ENCODE measurements at regions not wholly inside any gene's neighbourhood (a gene's known extent, or its start where the extent isn't known, plus 50 kb on each side); places are given as distances from the start of the nearest gene placed in this dataset.

DNA sequence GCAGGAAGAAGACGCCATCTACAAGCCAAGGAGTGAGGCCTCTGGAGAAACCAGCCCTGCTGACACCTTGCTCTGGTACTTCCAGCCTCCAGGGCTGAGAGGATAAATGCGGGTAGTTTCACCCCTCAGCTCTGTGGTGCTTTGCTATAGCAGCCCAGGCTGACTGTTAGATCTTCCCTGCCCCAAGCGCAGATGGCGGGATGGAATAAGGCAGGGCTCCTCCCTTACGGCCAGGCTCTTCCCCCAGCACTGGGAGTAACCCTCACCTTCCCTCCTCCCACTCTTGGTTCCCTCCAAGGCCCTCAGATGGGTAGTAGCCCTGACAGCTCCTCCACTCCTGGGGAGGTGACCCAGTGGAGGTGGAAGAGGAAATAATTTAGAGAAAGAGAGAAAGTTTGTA, 285.1 kb downstream of the GADD45G start:
- no peak for DNase-seq

DNA sequence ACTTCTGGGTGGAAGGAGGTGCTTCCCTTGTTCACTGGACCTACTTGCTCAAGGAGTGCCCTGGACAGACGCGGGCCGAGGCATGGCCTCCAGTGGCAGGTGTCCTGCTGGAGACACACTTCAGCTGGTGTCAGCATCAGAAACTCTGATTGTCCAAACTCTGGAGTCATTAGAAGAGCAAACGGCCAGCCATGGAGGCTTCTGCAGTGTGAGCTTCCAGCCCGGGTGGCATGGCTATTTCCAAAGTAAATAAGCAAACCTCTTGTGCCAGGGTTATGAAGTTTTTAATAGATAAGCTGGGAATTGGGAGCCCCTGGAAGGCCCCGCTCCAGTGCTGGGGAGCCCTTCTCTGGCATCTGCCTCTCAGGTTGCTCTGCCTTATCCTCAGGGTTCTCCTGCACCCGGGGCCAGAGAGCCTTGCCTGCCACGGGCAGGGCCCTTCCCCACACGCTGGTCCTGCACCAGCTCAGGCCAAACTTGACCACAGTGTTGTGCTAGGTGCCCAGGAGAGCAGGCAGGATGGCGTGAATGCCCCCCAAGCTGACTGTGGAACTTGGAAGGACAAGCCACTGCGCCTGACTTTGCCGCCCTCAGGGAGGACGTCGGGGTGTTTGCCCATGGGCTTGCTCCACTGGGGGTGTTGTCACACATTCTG, 285.6 kb downstream of the GADD45G start:
- no peak for DNase-seq

DNA sequence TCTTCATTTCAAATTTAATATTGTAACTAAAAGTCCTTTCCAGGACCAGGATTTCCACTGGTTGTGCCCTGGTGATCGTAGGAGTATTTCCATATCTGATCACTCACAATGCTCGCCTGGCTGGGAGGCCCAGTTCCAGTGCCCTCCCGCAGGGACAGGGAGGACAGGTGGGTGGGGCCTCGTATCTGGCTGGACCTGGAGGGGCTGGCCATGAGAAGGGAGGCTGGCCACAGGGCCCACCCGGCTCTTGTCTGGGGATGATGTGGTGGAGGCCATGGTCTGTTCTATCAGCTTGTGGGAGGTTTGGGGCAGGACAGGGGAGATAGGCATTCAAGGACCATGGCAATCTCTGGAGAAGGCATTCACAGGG, 286.4 kb downstream of the GADD45G start:
- DNase-seq: no peak

DNA sequence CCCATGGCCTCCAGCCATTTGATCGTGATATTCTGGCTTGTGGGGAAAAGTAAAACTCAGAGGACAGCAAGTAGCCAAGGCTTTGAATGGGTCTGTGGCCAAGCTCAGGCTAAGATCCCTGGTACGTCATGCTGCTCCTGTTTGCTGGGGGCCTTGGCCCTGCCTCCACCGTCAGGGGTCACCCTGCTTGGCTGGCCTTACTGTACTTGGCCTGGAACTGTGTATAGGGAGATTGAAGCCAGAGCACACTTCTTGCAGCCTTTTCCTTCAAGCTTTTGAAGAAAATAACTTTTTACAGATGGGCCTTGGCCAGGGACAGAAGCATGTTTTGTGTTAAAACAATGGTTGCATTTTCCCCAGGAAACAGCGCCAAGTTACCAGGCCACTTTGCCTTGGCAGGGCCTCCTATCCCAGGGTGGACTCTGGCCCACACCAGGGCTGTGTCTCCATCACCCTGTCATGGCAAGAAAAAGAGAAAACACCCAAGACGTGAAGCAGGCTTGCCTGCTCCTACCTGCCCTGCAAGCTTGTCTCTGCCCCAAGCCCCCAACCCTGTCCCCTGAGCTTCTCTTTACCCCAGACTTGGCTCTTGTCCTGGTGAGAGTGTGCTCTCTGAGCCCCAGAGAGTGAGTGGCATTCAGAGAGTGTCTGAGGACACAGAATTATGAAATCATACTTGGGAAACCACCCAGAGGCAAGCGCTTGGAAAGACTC, 286.9 kb downstream of the GADD45G start:
- DNase-seq: no peak

DNA sequence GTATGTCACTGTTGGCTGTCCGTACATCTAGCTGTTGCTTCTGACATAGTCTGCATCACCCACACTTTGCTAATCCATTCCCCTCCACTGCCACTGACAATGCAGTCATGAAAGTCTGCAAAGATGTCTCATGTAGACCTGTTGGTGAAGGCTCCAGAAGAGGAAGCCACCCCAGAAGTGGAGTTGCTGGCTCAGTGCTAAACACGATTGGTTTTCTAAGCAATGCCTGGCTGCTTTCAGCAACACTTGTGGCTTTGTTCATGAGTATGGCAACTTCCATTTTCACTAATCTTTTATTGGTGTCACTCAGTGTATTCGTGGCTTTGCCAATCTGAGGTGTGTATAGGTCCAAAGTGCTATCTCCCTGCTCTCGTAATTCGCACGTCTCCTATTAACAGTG, 288.1 kb downstream of the GADD45G start:
- DNase-seq: no peak

DNA sequence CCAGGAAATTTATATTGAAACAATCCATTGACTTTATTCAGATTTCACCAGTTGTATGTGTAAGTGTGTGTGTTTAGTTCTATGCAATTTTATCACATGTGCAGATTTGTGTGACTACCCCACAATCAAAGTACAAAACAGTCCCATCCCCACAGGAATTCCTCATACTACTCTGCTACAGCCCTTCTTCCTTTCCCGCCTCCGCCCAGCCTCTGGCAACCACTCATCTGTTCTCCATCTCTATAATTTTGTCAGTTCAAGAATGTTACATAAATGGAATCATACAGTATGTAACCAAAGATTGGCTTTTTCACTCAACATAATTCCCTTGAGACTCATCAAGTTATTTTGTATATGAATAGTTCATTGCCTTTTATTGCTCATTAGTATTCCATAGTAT, 289.1 kb downstream of the GADD45G start:
- DNase-seq: no peak

DNA sequence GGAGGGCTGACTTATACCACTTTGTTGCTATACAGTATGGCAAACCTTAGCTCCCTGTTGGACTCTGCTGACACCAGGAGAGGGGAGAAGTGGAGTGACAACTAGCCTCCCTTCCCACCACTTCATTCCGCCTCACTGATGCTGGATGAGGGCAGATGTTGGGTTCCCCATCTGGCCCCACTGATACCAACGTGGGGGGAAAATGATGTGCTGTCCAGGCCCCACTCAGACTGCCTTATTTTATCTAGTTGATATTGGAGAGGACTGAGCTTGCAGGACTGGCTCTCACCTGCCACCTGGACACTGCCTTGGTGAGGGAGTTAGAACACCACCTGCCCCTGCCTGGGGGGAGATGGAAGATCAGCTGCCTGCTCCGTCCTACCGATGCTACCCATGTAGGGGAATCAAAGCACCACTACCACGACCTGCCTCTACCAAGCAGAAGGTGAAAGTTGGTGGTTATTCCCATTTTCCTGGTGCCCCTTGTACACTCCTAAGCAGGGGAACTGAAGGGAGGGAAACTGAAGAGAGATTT, 292.1 kb downstream of the GADD45G start:
- no peak for DNase-seq

DNA sequence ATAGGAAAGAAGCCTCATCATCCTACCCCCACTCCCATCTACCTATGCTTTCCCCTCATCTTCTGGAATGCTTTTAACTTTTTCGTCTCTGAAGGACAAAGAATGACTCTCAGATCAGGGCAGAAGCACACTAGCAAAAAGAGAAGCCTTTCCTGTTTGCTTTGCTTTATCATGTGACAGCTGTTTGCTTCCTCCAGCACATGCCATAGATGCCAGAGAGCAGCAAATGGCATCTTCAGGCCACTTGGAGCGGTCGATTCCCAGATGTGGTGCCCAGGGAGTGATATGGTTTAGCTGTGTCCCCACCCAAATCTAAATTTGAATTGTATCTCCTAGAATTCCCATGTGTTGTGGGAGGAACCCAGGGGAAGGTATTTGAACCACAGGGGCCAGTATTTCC, 294.8 kb downstream of the GADD45G start:
- DNase-seq: no peak

DNA sequence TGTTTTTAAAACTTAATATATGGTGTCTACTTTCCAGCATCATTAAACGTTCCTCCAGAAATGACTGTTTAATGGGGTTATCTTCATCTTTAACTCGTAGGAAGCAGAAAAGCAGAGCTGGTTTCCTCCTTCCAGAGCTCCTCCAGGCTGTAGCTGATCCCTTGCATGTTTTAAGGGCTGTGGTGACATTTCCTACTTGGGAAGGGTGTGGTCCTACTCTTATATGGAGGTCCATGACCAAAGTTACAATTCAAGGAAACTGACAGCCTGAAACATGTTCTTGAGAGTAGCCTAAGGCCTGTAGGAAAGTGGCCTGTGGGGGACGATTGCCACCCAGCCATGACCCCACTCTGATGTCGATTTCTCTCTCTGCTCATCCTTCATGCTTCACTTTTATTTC, 297.1 kb downstream of the GADD45G start:
- DNase-seq: no peak

DNA sequence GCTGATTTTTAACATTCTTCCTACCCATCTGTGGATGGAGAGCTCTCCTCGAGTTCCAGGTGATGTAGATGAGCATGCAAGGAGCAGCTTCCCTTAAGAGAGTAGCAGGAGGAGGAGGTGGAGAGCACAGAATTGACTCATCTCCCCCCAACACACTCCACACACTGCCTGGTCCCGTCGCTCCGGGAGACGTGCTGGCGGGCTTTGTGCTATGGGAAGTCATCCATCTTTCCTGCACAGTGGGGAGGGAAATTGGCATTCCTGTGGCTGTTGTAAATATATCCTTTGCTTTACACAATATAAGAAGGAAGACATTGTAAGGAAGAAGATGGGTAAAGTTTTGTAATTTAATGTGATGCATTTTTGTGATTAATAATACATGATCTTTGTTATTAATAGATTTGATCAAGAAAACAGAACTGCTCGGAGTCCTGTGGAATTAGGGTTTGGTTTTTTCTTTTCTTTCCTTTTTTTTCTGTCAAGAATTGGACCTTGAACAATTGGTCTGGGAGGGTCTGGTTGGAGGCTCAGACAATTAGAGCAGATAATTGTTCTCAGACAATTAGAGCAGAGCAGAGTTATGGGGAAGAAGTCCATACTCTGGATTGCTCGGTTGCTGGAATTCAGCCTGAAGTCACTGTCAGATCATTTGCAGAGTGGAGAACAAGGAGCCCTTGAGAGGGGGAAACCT, 297.8 kb downstream of the GADD45G start:
- no peak for DNase-seq

DNA sequence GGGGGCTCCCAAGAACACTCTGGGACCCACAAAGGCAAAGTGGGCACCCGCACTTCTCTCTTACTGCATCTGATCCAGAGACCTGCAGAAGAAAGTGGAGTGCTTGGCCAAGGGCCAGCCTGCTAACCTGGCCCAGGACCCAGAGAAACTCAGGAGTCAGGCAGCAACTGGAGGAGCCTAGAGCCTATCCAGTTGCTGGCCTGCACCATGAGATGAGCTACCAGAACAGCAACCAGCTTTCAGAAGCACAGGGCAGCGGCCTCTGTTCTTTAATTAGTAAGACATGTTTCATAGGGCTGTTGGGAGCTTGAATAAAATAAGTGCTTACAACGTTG, 298.3 kb downstream of the GADD45G start:
- DNase-seq: no peak

DNA sequence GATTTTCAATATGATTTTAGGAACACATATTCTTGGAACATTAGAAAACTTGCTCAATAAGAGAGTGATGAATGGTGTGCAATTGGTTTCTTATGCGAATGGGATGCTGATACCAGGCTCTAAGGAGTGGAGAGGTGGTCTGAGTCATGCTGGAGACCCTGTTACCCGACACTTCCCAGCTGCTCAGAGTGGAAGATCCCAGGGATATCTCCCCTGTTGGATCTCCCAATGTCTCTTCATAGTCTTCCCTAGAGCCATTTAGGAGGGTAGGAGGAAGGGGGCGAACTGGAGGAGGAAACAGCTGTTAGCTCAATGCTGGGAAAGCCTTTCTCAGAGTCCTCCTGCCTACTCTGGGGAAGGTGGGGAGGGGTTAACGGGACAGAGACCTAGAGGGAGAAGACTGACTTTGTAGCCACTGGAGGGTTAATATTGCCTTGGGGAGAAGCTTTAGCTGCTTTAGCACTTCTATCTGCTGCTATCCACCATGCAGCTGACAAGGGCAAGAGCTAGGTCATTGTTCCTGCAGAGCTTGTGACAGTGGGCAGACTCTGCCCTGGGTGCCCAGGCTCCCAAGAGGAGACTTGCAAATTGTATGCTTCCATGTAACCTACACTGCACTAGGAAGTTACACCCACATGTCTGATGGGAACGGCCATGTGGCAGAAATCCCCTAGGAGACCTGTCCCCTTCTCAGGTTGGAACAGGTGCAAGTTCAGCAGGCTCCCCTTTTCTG, 301.0 kb downstream of the GADD45G start:
- no peak for DNase-seq

DNA sequence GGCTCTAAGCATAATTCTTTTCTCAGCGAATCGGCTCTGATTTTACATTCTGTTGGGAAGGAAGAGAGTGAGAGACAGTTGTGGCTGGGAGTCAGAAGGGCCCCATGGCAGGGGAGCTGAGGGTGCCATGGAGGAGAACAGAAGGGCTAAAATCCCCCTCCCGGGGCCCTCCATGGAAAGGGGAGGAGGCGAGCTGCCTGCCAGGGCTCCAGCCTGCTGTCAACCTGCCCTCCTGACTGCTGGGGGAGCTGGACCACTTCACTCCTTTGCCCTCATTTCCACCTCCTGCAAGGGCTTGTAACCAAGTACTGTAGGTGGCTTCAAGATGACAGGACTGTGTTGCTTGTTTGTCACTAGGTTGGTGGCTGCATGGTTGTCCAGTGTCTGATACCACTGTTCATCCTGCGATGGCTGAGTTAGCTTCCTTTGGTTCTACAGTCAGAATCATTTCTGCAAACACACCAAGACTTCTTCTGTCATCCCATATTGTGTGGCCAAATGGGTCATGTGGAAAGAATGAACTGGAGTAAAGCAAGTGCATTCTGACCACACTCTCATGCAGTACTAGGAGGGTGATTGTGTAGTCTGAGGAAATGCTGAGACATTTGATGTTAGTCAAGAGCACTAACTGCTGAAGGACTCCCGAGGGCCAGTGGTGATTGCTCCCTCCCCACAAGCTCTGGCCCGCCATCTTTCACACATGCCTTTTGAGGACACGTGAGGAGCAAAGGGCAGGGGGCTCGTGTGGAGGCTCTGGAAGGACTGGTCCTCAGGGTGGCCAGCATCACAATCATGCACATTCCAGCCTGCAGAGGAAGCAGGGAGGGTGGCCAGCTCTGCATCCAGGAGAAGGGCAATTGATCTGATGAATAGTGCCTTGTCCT, 307.2 kb downstream of the GADD45G start:
- DNase-seq: no peak

DNA sequence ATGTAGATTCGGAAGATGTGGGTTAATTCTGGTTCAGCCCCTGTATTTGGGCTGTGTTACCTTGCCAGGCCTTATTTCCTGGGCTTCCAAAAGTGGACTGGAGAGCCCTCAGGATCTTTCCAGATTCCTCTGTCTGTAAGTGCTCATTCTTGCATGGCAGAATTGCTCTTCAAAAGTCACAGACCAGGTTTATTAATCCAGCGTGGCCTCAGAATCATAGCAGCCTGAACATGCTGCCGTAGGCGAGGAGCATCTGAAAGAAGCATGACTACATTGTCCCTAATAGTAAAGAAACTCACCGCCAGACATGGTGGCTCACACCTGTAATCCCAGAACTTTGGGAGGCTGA, 307.8 kb downstream of the GADD45G start:
- DNase-seq: no peak

DNA sequence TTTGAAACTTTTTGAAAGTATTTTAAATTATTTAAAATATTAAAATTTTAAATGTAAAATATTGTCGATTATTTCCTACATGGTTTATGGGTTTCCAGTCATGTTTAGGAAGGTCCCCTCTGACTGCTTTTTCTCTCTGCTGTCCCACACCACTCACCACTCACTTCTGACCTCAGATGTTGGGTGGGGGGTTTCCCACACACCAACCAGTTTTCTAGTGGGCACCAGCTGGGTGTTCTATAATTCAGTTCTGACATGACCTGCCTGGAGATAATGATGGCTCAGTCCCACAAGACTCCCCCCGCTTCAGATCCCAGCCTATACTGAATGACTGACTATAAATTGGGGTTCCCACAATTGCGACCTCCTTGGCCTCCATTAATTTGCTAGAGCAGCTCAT, 310.4 kb downstream of the GADD45G start:
- DNase-seq: no peak

DNA sequence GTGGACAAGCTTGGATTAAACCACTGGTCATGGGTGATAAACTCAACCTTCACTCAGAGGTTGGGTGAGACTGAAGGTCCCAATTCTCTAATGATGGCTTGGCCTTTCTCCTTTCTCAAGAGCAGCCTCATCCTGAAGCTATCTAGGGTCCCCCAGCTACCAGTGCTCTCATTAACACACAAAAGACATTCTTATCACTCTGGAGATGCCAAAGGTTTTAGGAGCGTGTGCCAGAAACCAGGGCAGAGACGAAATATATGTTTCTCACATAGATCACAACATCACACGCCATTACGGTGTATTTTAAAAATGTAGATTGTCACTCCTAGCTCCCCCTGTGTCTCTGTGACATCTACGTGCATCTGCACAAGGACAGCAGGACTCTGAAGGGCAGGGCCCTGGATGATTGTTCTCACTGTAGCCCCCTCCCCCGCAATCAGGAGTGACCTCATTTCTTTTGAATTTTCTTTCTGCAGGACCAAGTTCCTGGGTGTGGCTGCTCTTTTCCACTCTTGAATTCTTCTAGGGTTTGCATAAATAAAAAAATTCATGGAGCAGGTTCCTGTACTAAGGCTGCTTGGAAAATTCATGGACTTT, 311.3 kb downstream of the GADD45G start:
- DNase-seq: no peak

DNA sequence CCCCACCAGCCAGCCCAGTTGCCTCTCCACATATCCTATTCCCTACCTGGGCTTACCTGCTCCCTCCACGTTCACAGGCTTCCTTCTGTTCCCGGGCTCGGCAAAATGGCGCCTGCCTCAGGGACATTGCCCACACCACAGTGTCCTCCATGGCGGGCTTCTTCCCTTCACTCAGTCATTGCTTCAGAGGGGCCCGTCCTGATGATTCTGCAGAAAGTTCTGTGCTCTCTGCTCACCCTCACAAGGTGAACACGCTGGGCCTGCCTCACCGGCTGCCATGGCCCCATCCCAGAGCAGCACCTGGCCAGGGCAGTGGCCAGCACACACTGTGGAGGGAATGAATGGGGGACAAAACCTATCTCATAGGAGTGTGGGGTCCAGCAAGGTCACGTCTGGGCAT, 313.0 kb downstream of the GADD45G start:
- no peak for DNase-seq

DNA sequence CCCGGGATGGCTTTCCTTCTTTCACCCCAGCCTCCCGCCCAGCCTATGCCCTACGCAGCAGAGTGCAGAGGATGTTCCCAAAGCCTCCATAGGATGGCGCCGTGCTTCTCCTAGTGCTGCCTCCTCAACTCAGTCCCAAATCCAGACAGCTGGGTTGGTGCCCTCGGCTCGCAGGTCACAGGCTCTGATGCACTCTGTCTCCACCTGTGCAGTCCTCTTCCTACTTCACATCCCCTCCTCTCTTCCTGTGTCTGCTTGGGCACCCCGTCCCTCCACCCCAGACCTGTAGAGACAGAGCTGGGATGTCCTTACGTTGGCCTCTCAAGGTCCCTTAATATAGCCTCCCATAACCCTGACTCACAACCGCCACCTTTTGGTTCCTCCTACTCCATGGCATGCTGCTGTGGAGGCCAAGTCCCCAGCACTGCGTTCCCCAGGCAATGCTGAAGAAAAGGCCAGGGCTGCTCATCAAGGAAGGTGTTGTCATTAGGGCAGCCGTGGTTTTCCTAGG, 314.4 kb downstream of the GADD45G start:
- no peak for DNase-seq

DNA sequence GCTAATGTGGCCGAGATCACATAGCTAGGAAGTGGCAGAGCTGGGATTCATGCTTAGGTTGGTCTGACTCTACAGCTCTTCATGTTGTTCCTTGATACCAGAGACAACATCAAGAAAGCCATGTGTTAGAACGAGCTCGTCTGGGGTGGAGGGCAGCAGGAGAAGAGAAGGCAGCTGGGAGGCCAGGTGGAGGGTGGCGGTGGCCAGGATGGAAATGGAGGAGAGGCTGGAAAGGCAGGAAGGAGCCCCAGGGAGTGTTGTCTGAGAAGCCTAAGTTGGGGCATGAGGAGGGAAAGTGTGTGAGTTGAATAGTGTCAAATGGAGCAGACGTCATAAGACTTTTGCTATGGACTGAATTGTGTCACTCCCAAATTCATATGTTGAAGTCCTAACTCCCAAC, 315.3 kb downstream of the GADD45G start:
- DNase-seq: no peak

DNA sequence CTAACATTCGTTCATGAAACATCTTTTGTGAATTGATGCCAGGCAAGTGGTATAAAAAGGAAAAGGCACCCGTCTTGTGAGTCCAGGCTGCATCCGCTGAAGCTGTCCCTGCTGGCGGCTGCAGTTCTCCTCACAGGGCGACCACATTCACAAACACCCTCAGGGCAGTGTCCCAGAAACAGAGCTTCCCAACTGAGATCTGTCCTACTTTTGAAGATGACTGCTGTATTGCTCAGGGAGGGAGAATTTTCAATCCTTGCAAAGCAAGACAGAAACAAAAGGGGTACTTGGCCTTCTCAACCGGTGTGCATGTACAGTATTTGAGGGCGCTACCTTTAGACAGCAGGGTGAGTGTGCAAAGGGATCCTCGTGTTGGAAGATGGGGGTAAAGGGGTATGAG, 316.1 kb downstream of the GADD45G start:
- DNase-seq: no peak

DNA sequence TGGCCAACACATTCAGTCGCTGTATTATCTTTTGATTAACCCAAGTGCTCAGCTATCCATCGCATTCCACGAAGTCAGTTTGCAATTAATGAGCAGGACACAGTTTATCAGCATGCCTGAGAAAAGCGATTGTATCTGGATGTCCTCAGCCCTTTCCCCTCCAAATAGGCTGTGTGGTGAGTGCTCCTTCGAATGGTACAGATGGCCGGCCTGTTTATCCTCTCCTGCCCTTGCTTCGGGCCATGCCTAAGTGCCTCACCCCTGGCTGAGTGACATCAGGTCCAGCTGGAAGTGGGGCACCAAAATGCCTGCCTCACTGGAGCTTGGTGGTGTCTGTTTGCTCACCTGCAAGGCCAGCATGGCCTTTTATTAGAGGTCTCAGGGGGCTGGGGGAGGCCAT, 317.3 kb downstream of the GADD45G start:
- DNase-seq: no peak

DNA sequence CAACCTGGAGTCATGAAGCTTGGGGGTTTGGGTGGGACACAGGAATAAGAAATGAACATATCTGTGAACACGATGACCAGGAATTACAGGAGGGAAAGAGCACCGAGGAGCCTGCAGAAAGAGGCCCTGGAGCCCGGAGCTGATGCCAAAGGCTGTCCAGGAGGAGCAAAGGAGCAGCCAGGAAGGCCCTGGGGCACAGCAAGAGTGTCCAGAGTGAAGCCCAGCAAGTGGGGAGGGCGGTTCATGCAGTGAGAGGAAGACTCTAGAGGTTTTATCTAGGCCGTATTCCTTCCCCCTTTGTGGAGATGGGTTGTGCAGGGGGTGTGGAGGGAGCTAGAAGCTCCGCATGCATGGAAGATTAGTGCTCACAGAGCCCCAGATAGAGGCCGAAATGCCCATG, 318.4 kb downstream of the GADD45G start:
- no peak for DNase-seq

Data from kidney glomerular epithelial cell (primary cell).